ENCODE measurements at regions not wholly inside any gene's neighbourhood (a gene's known extent, or its start where the extent isn't known, plus 50 kb on each side); places are given as distances from the start of the nearest gene placed in this dataset.
"Not testable (repeated sequence)": the region's sequence is repeated elsewhere in the genome, so short reads cannot be mapped to it uniquely, and the experiment has no call there.

- not testable (repeated sequence) for H3K79me2 ChIP-seq (replicated peaks; ENCODE audit: insufficient read depth); ATAC-seq; H2AFZ ChIP-seq; H3F3A ChIP-seq (replicated peaks; ENCODE audit: low read depth); H3K27me3 ChIP-seq (ENCODE audit: insufficient read depth); H3K27ac Mint-ChIP-seq; H3K27ac ChIP-seq (ENCODE audit: low read depth); H3K4me3 Mint-ChIP-seq; DNase-seq (ENCODE audit: low spot score); H3K36me3 Mint-ChIP-seq (ENCODE audit: low read depth); H4K20me1 ChIP-seq (replicated peaks; ENCODE audit: insufficient read depth); H3K9me3 Mint-ChIP-seq; H3K9me2 ChIP-seq (ENCODE audit: insufficient read depth); H3K36me3 ChIP-seq (ENCODE audit: insufficient read depth); H3K27me3 Mint-ChIP-seq (ENCODE audit: insufficient read depth, low read depth, poor library complexity); H3K4me1 Mint-ChIP-seq; H3K4me3 ChIP-seq; H3K4me1 ChIP-seq (ENCODE audit: insufficient read depth); H3K4me2 ChIP-seq
Observed at GRCh38 chr7:84883570-84883969, 303.3 kb downstream of the SEMA3D start.

DNA sequence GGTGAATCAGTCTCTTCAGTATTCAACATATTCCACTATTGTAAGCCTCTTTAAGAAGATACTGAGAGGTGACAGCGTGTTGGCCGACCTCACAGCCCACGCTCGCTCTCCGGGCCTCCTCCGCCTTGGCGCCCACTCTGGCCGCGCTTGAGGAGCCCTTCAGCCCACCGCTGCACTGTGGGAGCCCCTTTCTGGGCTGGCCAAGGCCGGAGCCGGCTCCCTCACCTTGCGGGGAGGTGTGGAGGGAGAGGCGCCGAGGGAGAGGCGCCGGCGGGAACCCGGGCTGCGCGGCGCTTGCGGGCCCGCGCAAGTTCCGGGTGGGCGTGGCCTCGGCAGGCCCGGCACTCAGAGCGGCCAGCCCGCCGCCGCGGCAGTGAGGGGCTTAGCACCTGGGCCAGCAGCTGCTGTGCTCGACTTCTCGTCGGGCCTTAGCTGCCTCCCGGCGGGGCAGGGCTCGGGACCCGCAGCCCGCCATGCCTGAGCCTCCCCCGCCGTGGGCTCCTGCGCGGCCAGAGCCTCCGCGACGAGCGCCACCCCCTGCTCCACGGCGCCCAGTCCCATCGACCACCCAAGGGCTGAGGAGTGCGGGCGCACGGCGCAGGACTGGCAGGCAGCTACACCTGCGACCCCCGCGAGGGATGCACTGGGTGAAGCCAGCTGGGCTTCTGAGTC, 306.4 kb downstream of the SEMA3D start:
- not testable (repeated sequence) for H3K4me3 Mint-ChIP-seq; H3F3A ChIP-seq (replicated peaks; ENCODE audit: low read depth); H3K27me3 Mint-ChIP-seq (ENCODE audit: insufficient read depth, low read depth, poor library complexity); H3K79me2 ChIP-seq (replicated peaks; ENCODE audit: insufficient read depth); H3K4me1 Mint-ChIP-seq; H3K9me3 Mint-ChIP-seq; H3K9me2 ChIP-seq (ENCODE audit: insufficient read depth); H3K36me3 Mint-ChIP-seq (ENCODE audit: low read depth); ATAC-seq; H3K27ac Mint-ChIP-seq; DNase-seq (ENCODE audit: low spot score); H3K4me3 ChIP-seq; H3K4me2 ChIP-seq; H3K27me3 ChIP-seq (ENCODE audit: insufficient read depth); H3K36me3 ChIP-seq (ENCODE audit: insufficient read depth); H3K27ac ChIP-seq (ENCODE audit: low read depth); H2AFZ ChIP-seq; H3K4me1 ChIP-seq (ENCODE audit: insufficient read depth); H4K20me1 ChIP-seq (replicated peaks; ENCODE audit: insufficient read depth)

DNA sequence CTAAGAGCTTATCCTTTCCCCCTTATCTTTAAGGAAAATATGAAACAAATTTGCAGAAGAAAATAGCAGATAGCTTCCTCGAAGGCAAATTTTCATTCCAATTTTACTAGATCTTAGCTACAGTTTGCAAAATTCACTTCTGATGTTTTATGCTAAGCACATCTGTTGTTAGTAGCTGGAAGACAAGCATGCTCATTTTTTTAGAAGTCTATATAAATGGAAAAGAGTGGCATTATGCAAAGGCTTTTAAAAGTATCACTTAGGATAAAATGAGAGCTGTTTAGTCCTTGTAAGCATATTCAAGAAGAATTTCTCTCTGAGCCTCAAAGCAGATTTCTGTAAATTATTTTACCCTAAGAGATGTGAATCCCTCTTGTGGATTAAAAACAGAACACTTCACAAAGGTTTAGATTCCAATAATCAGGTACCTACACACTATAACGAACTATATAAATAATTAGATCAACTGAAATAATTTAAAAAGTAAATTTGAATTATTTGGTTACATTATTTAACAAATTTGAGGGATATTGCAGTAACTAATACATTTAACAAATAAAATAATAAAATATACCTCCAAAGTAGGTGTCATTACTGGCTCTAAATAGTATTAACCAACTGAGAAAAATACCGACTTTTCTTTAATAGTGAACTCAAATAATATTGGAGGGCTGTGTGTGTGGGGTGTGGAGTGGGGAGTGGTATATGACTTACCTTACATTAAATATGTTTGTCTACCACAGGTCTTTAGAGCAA, 307.1 kb downstream of the SEMA3D start:
- H3K27ac ChIP-seq (ENCODE audit: low read depth) = no peak overlapping the region
- 0 out of 2 replicates have a peak, but pooled peaks cover 2% of the 10 kb centered on the region for H3K9me2 ChIP-seq (ENCODE audit: insufficient read depth)
- peaks cover 6% of the 10 kb centered on the region; the same call in 1 of the 3 replicates for H3K36me3 Mint-ChIP-seq (ENCODE audit: low read depth)
- peaks cover 5% of the 10 kb centered on the region; the same call in 2 of the 3 replicates for H3K9me3 Mint-ChIP-seq
- no peaks in the 10 kb centered on the region for H3K4me1 ChIP-seq (ENCODE audit: insufficient read depth)
- no peaks in the 10 kb centered on the region for H3K79me2 ChIP-seq (replicated peaks; ENCODE audit: insufficient read depth)
- no peak overlapping the region for H3K4me2 ChIP-seq
- peaks cover 3% of the 10 kb centered on the region; the same call in 1 of the 3 replicates for H3K4me1 Mint-ChIP-seq
- TF ChIP-seq EZH2phosphoT487 (IDR thresholded peaks at IDR 0.05; ENCODE audit: unreplicated experiment) = no peak
- no peak for TF ChIP-seq CTCF (conservative IDR thresholded peaks at IDR 0.05; ENCODE audit: low read depth in 2 of 2)
- TF ChIP-seq, protein P1, sequence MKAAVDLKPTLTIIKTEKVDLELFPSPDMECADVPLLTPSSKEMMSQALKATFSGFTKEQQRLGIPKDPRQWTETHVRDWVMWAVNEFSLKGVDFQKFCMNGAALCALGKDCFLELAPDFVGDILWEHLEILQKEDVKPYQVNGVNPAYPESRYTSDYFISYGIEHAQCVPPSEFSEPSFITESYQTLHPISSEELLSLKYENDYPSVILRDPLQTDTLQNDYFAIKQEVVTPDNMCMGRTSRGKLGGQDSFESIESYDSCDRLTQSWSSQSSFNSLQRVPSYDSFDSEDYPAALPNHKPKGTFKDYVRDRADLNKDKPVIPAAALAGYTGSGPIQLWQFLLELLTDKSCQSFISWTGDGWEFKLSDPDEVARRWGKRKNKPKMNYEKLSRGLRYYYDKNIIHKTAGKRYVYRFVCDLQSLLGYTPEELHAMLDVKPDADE (IDR thresholded peaks at IDR 0.05) = no peak
- TF ChIP-seq JUNB (IDR thresholded peaks at IDR 0.05; ENCODE audit: unreplicated experiment) = no peak
- TF ChIP-seq NANOG (IDR thresholded peaks at IDR 0.05; ENCODE audit: borderline replicate concordance) = no peak
- peaks cover 2% of the 10 kb centered on the region for H3K27me3 Mint-ChIP-seq (ENCODE audit: insufficient read depth, low read depth, poor library complexity)
- ATAC-seq (no peak), DNase-seq (ENCODE audit: low spot score) (no peak)
- H2AFZ ChIP-seq = no peak overlapping the region
- H3K4me3 ChIP-seq = no peak overlapping the region
- H3K27me3 ChIP-seq (ENCODE audit: insufficient read depth) = no peaks in the 10 kb centered on the region
- H3K27ac Mint-ChIP-seq = no peak overlapping the region
- H3K4me3 Mint-ChIP-seq = no peak overlapping the region
- H3F3A ChIP-seq (replicated peaks; ENCODE audit: low read depth) = no peaks in the 10 kb centered on the region
- H4K20me1 ChIP-seq (replicated peaks; ENCODE audit: insufficient read depth) = no peaks in the 10 kb centered on the region
- no peaks in the 10 kb centered on the region for H3K36me3 ChIP-seq (ENCODE audit: insufficient read depth)

Measured in GM23338 (cell line).